ENCODE measurements at regions not wholly inside any gene's neighbourhood (a gene's known extent, or its start where the extent isn't known, plus 50 kb on each side); places are given as distances from the start of the nearest gene placed in this dataset.

- TF ChIP-seq EZH2 (optimal IDR thresholded peaks at IDR 0.05; ENCODE audit: low read depth, low read length) (no peak), EZH2phosphoT487 (IDR thresholded peaks at IDR 0.05; ENCODE audit: low read length) (no peak), CTCF (IDR thresholded peaks at IDR 0.05; ENCODE audit: low read length) (no peak)
- Histone ChIP-seq H3K4me1 (ENCODE audit: low read length) (no peaks in the 10 kb centered on the region), H3K27ac (ENCODE audit: low read length) (no peak overlapping the region), H4K20me1 (ENCODE audit: insufficient read depth, low read length) (no peaks in the 10 kb centered on the region), H3K79me2 (ENCODE audit: low read length) (no peaks in the 10 kb centered on the region), H3K4me3 (ENCODE audit: low read length) (no peak overlapping the region), H3K9me2 (replicated peaks; ENCODE audit: insufficient read depth, low read length) (no peaks in the 10 kb centered on the region), H3K27me3 (replicated peaks; ENCODE audit: insufficient read depth, low read length) (no peaks in the 10 kb centered on the region), H3K9me3 (replicated peaks; ENCODE audit: insufficient read depth, low read length) (no peaks in the 10 kb centered on the region), H3F3A (ENCODE audit: insufficient read depth, low read length) (no peaks in the 10 kb centered on the region), H3K9ac (ENCODE audit: low read length) (no peak overlapping the region), H3K4me2 (ENCODE audit: low read depth, low read length) (no peak overlapping the region), H2AFZ (ENCODE audit: low read length) (no peak overlapping the region), H3K36me3 (replicated peaks; ENCODE audit: insufficient read depth, low read length) (no peaks in the 10 kb centered on the region)
- no peak for DNase-seq
Observed at GRCh38 chr12:19741132-19741489, 301.8 kb downstream of the AEBP2 start.

GRCh38 chr12:19744705-19745218, 305.5 kb downstream of the AEBP2 start:
- no peak overlapping the region for H3K9ac ChIP-seq (ENCODE audit: low read length)
- H3K4me1 ChIP-seq (ENCODE audit: low read length): no peaks in the 10 kb centered on the region
- H3K36me3 ChIP-seq (replicated peaks; ENCODE audit: insufficient read depth, low read length): no peaks in the 10 kb centered on the region
- H3K4me2 ChIP-seq (ENCODE audit: low read depth, low read length): no peak overlapping the region
- no peaks in the 10 kb centered on the region for H3K9me3 ChIP-seq (replicated peaks; ENCODE audit: insufficient read depth, low read length)
- H4K20me1 ChIP-seq (ENCODE audit: insufficient read depth, low read length): no peaks in the 10 kb centered on the region
- no peak overlapping the region for H3K4me3 ChIP-seq (ENCODE audit: low read length)
- DNase-seq: no peak
- H3K9me2 ChIP-seq (replicated peaks; ENCODE audit: insufficient read depth, low read length): no peaks in the 10 kb centered on the region
- H3K27me3 ChIP-seq (replicated peaks; ENCODE audit: insufficient read depth, low read length): no peaks in the 10 kb centered on the region
- H3K27ac ChIP-seq (ENCODE audit: low read length): no peak overlapping the region
- H3F3A ChIP-seq (ENCODE audit: insufficient read depth, low read length): no peaks in the 10 kb centered on the region
- H2AFZ ChIP-seq (ENCODE audit: low read length): no peak overlapping the region
- no peak for TF ChIP-seq CTCF (IDR thresholded peaks at IDR 0.05; ENCODE audit: low read length)
- no peaks in the 10 kb centered on the region for H3K79me2 ChIP-seq (ENCODE audit: low read length)

- H3K4me1 ChIP-seq (ENCODE audit: low read length): no peaks in the 10 kb centered on the region
Observed at GRCh38 chr12:19746471-19746870, 307.2 kb downstream of the AEBP2 start.

More at GRCh38 chr12:19746471-19746870, 307.2 kb downstream of the AEBP2 start:
- Histone ChIP-seq H3K36me3 (replicated peaks; ENCODE audit: insufficient read depth, low read length) (no peaks in the 10 kb centered on the region), H3K27ac (ENCODE audit: low read length) (no peak overlapping the region), H2AFZ (ENCODE audit: low read length) (no peak overlapping the region), H4K20me1 (ENCODE audit: insufficient read depth, low read length) (no peaks in the 10 kb centered on the region), H3K79me2 (ENCODE audit: low read length) (no peaks in the 10 kb centered on the region), H3K9ac (ENCODE audit: low read length) (no peak overlapping the region), H3K9me3 (replicated peaks; ENCODE audit: insufficient read depth, low read length) (no peaks in the 10 kb centered on the region), H3K4me3 (ENCODE audit: low read length) (no peak overlapping the region), H3K4me2 (ENCODE audit: low read depth, low read length) (no peak overlapping the region), H3F3A (ENCODE audit: insufficient read depth, low read length) (no peaks in the 10 kb centered on the region), H3K9me2 (replicated peaks; ENCODE audit: insufficient read depth, low read length) (no peaks in the 10 kb centered on the region), H3K27me3 (replicated peaks; ENCODE audit: insufficient read depth, low read length) (no peaks in the 10 kb centered on the region)
- no peak for DNase-seq
- no peak for TF ChIP-seq EZH2phosphoT487 (IDR thresholded peaks at IDR 0.05; ENCODE audit: low read length)
- TF ChIP-seq EZH2 (optimal IDR thresholded peaks at IDR 0.05; ENCODE audit: low read depth, low read length): no peak
- TF ChIP-seq CTCF (IDR thresholded peaks at IDR 0.05; ENCODE audit: low read length): no peak
